ENCODE measurements at regions not wholly inside any gene's neighbourhood (a gene's known extent, or its start where the extent isn't known, plus 50 kb on each side); places are given as distances from the start of the nearest gene placed in this dataset.

DNA sequence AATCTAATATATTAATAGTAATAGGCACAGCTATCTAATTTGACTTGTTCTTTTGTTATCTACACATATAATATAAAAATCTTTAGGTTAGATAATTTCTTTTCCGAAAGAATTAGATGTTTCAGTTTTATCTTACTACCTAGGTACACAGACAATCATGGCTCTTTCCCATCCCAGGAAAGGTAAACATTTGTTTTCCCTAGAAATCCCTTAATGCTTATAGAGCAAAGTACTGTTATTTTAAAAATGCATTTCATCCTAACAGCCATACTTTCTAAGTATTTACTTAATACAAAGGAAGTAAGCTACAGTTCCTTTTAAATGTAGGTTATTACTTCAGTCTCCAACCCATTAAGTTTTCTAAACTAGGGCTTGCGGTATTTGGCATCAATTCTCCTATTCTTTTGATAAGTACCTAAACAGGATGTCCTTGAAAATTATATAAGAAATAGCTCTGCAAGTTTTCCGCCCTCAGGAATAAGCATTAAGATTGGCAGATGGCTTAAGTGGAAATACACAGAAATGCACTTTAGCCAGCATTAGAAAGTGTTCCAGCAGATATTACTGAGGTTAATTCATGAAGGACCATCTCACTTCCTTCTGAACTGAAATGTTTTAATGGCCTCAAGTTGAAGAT, 616.2 kb upstream of the SPRY2 start:
- TF ChIP-seq CTCF (IDR thresholded peaks at IDR 0.05) (no peak), POLR2AphosphoS5 (IDR thresholded peaks at IDR 0.05) (no peak), POLR2A (IDR thresholded peaks at IDR 0.05) (no peak), EP300 (IDR thresholded peaks at IDR 0.05) (no peak)

Measured in sigmoid colon (tissue), 4 donors.